Body of pancreas (tissue), 4 donors: ENCODE measurements at regions not wholly inside any gene's neighbourhood (a gene's known extent, or its start where the extent isn't known, plus 50 kb on each side); places are given as distances from the start of the nearest gene placed in this dataset.
"Not testable (repeated sequence)": the region's sequence is repeated elsewhere in the genome, so short reads cannot be mapped to it uniquely, and the experiment has no call there.

ENCODE experiments used
- ATAC-seq: fragments of 150-250 bp; one replicate; pipeline ENCODE4 v1.9.1; 2016
- DNase-seq, 4 donors: peaks; one replicate each; pipeline ENCODE4 v3.0.0-alpha.2; 2019
- H3K27ac ChIP-seq, 4 donors: fragments of 200-600 bp; sonication (generic); 1 replicate in 3 of 4; 2 replicates in 1 of 4; pipeline versions ENCODE4 v1.5.1 to v1.6.1; 2016 to 2019; ENCODE audit warnings: mild to moderate bottlenecking in 1 of 4, mixed read lengths in 1 of 4, moderate library complexity in 1 of 4
- H3K27me3 ChIP-seq, 2 donors: fragments of 200-600 bp; sonication (generic); one replicate each; pipeline ENCODE4 v1.6.0; 2016; ENCODE audit warnings: mild to moderate bottlenecking in 1 of 2
- H3K36me3 ChIP-seq, 2 donors: fragments of 200-600 bp; sonication (generic); replicated peaks in 1 of 2; 2 replicates each; pipeline ENCODE4 v1.5.1; 2016; ENCODE audit warnings: low read depth in 2 of 2; ENCODE audit not compliant: insufficient read depth in 1 of 2
- H3K4me1 ChIP-seq: fragments of 200-600 bp; sonication (generic); one replicate; pipeline ENCODE4 v1.6.0; 2016
- H3K4me3 ChIP-seq, 2 donors: fragments of 200-600 bp; sonication (generic); 1 replicate in 1 of 2; 2 replicates in 1 of 2; pipeline ENCODE4 v1.5.1; 2016 to 2019
- H3K9me3 ChIP-seq, 3 donors: fragments of 200-600 bp; sonication (generic); 1 replicate in 2 of 3; 2 replicates in 1 of 3; pipeline ENCODE4 v1.5.1; 2016
- CTCF ChIP-seq, 7 experiments: fragments of 450-650 bp in 4 of 7; fragments of 200-600 bp in 3 of 7; sonication (generic) in 3 of 7; IDR thresholded peaks; one replicate each; pipeline ENCODE4 v1.5.1; 2016 to 2019; ENCODE audit warnings: antibody characterized with exemption in 7 of 7
- POLR2A ChIP-seq, 3 donors: fragments of 450-650 bp; IDR thresholded peaks; one replicate each; pipeline ENCODE4 v1.6.1; 2016; ENCODE audit warnings: antibody characterized with exemption in 3 of 3, mild to moderate bottlenecking in 2 of 3
- WGBS, 2 donors: methylation state at CpG; one replicate each; pipeline ENCODE4 v1.1.5; 2017; 5-methylcytosine and 5-hydroxymethylcytosine counted together
- intact Hi-C: fragments of 100-400 bp; cut with DNase I; formaldehyde crosslinking; loops from one replicate; pipeline ENCODE4 v1.15.1; 2023

DNA sequence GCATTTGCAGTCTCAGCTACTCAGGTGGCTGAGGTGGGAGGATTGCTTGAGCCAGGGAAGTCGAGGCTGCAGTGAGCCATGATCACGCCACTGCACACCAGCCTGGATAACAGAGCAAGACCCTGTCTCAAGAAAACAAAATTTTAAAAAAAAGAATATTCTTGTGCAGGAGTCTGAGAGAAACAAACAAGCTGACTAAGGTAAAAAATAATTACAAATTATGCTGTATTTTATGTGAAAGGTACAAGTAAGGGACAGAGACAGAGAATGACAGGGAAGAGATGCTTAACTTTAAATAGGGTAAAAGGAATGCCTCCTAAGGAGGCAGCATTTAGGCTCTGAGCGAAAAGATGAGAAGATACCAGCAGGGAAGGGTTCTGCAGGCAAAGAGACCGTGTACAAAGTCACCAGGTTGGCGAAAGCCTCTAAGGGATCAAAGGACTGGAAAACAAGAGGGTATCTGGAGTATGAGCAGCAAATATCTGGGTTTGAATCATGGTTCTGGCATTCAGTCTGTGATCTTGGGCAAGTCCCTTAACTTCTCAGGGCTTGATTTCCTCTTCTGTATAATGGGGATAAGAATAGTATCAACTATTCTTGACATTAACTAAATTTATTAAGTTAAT lies 106.2 kb upstream of the RHOBTB1 start:
- ATAC-seq (no peak), DNase-seq (no peak)
- H3K9me3 ChIP-seq: no peaks in the 10 kb centered on the region
- H3K27ac ChIP-seq: no peak overlapping the region
- intact Hi-C loops: no loop called here
- no peaks in the 10 kb centered on the region for H3K36me3 ChIP-seq
- H3K4me1 ChIP-seq: no peaks in the 10 kb centered on the region
- H3K4me3 ChIP-seq: no peak overlapping the region
- WGBS, 2 donors: 91 to 92% methylated on average over 5 of the region's 5 CpGs
- TF ChIP-seq CTCF (IDR thresholded peaks at IDR 0.05) (no peak), POLR2A (IDR thresholded peaks at IDR 0.05) (no peak)
- no peaks in the 10 kb centered on the region for H3K27me3 ChIP-seq

GRCh38 chr10:61049386-61049785 lies 105.4 kb upstream of the RHOBTB1 start:
- ATAC-seq (no peak), DNase-seq (peak in 1 of 4 donors; percentile 23)
- intact Hi-C loops: no loop called here
- 53 to 54% methylated on average over 2 of the region's 2 CpGs for WGBS, 2 donors
- H3K9me3 ChIP-seq: no peaks in the 10 kb centered on the region
- H3K27ac ChIP-seq: no peak overlapping the region
- H3K27me3 ChIP-seq: no peaks in the 10 kb centered on the region
- no peak for TF ChIP-seq POLR2A (IDR thresholded peaks at IDR 0.05)
- TF ChIP-seq CTCF (IDR thresholded peaks at IDR 0.05): no peak
- H3K4me1 ChIP-seq: no peaks in the 10 kb centered on the region
- no peak overlapping the region for H3K4me3 ChIP-seq
- H3K36me3 ChIP-seq: no peaks in the 10 kb centered on the region

DNA sequence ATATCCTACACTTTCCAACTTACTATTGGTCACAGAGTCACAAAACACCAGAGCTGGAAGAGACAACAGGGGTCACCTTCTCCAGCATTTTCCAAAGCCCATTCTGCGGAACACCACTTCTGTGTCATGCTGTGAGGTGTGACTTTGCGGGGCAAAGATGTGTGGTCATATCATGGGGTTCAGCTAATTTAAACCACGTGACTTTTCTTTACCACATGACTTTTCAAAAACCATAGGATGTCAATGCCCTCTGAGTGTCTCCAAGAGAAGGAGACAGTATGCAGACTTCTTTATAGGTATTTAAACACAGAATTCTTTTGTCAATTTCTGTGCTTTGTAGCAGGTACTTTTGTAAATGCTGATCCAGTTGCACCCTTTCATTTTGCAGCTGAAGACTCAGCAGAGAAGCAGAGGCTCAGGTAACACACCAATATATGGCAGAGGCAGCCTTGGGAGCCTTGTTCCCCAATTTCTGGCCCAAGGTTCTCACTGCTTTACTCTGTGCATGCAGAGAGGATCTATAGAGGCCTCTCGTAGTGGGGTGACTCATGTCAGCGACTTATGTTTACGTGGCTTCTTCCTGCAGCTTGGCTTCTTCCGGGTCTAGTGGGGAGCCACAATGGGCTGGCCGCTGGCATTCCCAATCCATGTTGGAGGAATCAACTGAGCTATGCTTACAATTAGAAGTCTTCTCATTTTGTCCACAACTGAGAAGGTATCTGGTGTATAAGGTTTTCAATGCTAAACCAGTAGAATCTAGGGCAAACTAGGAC lies 104.0 kb upstream of the RHOBTB1 start:
- no peaks in the 10 kb centered on the region for H3K9me3 ChIP-seq
- ATAC-seq (no peak), DNase-seq (no peak)
- H3K27ac ChIP-seq: no peak overlapping the region
- intact Hi-C loops: no loop called here
- WGBS, 2 donors: 87 to 90% methylated on average over 8 of the region's 8 CpGs
- H3K27me3 ChIP-seq: no peaks in the 10 kb centered on the region
- TF ChIP-seq CTCF (IDR thresholded peaks at IDR 0.05): no peak
- TF ChIP-seq POLR2A (IDR thresholded peaks at IDR 0.05): no peak
- H3K4me3 ChIP-seq: no peak overlapping the region
- H3K4me1 ChIP-seq: no peaks in the 10 kb centered on the region
- no peaks in the 10 kb centered on the region for H3K36me3 ChIP-seq

DNA sequence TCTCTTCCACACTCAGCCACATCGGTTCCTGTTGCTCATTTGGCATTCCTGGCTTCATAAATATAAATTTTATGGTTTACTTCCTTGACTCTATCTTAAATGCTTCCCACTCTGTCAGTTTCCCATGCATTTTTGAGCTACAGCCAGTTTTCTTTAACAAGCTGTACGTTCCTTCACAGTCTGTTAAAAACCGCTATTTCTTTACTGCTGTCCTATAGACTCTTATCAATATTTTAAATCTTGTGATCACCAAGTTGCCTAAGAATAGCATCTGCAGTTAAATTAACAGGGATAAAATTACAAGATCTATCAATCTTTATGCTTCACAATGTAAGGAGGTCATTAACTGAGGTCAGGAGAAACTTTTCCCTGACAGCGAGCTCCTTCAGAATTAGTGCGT lies 103.1 kb upstream of the RHOBTB1 start:
- WGBS, 2 donors: 39 to 48% methylated on average over 5 of the region's 5 CpGs

DNA sequence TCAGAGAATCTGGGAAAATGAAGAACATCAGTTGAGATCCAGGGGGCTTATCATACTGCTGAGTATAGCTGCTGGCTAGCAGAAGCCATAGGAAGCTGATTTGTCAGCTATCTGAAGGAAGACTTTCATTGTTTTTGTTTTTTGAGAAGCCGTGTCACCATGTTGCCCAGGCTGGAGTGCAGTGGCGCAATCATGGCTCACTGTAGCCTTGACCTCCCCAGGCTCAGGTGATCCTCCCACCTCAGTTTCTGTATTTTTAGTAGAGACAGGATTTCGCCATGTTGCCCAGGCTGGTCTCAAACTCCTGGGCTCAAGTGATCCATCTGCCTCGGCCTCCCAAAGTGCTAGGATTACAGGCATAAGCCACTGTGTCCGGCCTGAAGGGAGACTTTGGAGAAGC lies 101.5 kb upstream of the RHOBTB1 start:
- intact Hi-C loops, H3K27ac ChIP-seq, H3K27me3 ChIP-seq, H3K9me3 ChIP-seq, H3K4me1 ChIP-seq, DNase-seq, H3K4me3 ChIP-seq, ATAC-seq, H3K36me3 ChIP-seq: not testable (repeated sequence)
- WGBS, 2 donors: 95 to 97% methylated on average over 5 of the region's 5 CpGs

More for the DNA sequence above, 103.1 kb upstream of the RHOBTB1 start:
- H3K27ac ChIP-seq: no peak overlapping the region
- no peaks in the 10 kb centered on the region for H3K9me3 ChIP-seq
- DNase-seq (no peak), ATAC-seq (no peak)
- intact Hi-C loops: no loop called here
- no peak overlapping the region for H3K4me3 ChIP-seq
- no peaks in the 10 kb centered on the region for H3K4me1 ChIP-seq
- no peaks in the 10 kb centered on the region for H3K36me3 ChIP-seq
- H3K27me3 ChIP-seq: no peaks in the 10 kb centered on the region
- TF ChIP-seq CTCF (IDR thresholded peaks at IDR 0.05): no peak
- TF ChIP-seq POLR2A (IDR thresholded peaks at IDR 0.05): no peak
